Stimulated activated effector memory CD8-positive, alpha-beta T cell treated with anti-CD3 and anti-CD28 coated beads, Interleukin-12 subunit alpha, Interleukin-12 subunit beta, amount 100 ng/mL, for 72 hours (primary cell): ENCODE measurements at regions not wholly inside any gene's neighbourhood (a gene's known extent, or its start where the extent isn't known, plus 50 kb on each side); places are given as distances from the start of the nearest gene placed in this dataset.

Source experiments
- ATAC-seq: fragments of 150-1000 bp; cut with Tn5 transposase; 2 replicates; pipeline ENCODE4 v1.10.0; 2021
- DNase-seq, 2 donors: peaks; one replicate each; pipeline ENCODE4 v3.0.0; 2021 to 2022; ENCODE audit warnings: low spot score in 2 of 2
- H3K27ac Mint-ChIP-seq: one replicate; pipeline ENCODE4 v1.8.0; 2022; ENCODE audit warnings: mild to moderate bottlenecking, mixed read lengths
- H3K36me3 Mint-ChIP-seq: one replicate; pipeline ENCODE4 v1.8.0; 2022; ENCODE audit warnings: mild to moderate bottlenecking, mixed read lengths
- H3K4me1 Mint-ChIP-seq: one replicate; pipeline ENCODE4 v1.8.0; 2022; ENCODE audit warnings: mixed read lengths
- H3K4me3 Mint-ChIP-seq: one replicate; pipeline ENCODE4 v1.8.0; 2022; ENCODE audit warnings: mild to moderate bottlenecking, mixed read lengths
- H3K9me3 Mint-ChIP-seq: one replicate; pipeline ENCODE4 v1.8.0; 2022; ENCODE audit warnings: mixed read lengths

- no peak for DNase-seq
- Mint-ChIP-seq H3K36me3 (no peaks in the 10 kb centered on the region), H3K9me3 (no peaks in the 10 kb centered on the region), H3K4me3 (no peak overlapping the region), H3K4me1 (no peaks in the 10 kb centered on the region), H3K27ac (no peak overlapping the region)
- no peak for ATAC-seq
Measured at GRCh38 chr2:198448789-198449188, 644.4 kb downstream of the PLCL1 start.

GRCh38 chr2:198444800-198445287 is 640.5 kb downstream of the PLCL1 start:
- ATAC-seq (no peak), DNase-seq (no peak)
- H3K27ac Mint-ChIP-seq = no peak overlapping the region
- H3K4me1 Mint-ChIP-seq = no peaks in the 10 kb centered on the region
- H3K4me3 Mint-ChIP-seq = no peak overlapping the region
- no peaks in the 10 kb centered on the region for H3K36me3 Mint-ChIP-seq
- H3K9me3 Mint-ChIP-seq = no peaks in the 10 kb centered on the region

- H3K27ac Mint-ChIP-seq = no peak overlapping the region
- DNase-seq (no peak), ATAC-seq (no peak)
- H3K36me3 Mint-ChIP-seq = no peaks in the 10 kb centered on the region
- no peaks in the 10 kb centered on the region for H3K4me1 Mint-ChIP-seq
- no peaks in the 10 kb centered on the region for H3K9me3 Mint-ChIP-seq
- no peak overlapping the region for H3K4me3 Mint-ChIP-seq
Measured at GRCh38 chr2:198441901-198442300, 637.5 kb downstream of the PLCL1 start.

GRCh38 chr2:198441246-198441645 is 636.9 kb downstream of the PLCL1 start:
- no peak for ATAC-seq
- DNase-seq = no peak
- Mint-ChIP-seq H3K9me3 (no peaks in the 10 kb centered on the region), H3K27ac (no peak overlapping the region), H3K36me3 (no peaks in the 10 kb centered on the region), H3K4me1 (no peaks in the 10 kb centered on the region), H3K4me3 (no peak overlapping the region)

GRCh38 chr2:198440833-198441232 is 636.4 kb downstream of the PLCL1 start:
- no peaks in the 10 kb centered on the region for H3K36me3 Mint-ChIP-seq
- H3K4me3 Mint-ChIP-seq = no peak overlapping the region
- no peaks in the 10 kb centered on the region for H3K4me1 Mint-ChIP-seq
- no peaks in the 10 kb centered on the region for H3K9me3 Mint-ChIP-seq
- H3K27ac Mint-ChIP-seq = no peak overlapping the region
- DNase-seq = no peak
- ATAC-seq = no peak

GRCh38 chr2:198438331-198438730 is 633.9 kb downstream of the PLCL1 start:
- Mint-ChIP-seq H3K9me3 (no peaks in the 10 kb centered on the region), H3K4me1 (no peaks in the 10 kb centered on the region), H3K36me3 (no peaks in the 10 kb centered on the region), H3K4me3 (no peak overlapping the region), H3K27ac (no peak overlapping the region)
- no peak for DNase-seq
- no peak for ATAC-seq

- no peak overlapping the region for H3K4me3 Mint-ChIP-seq
- no peak overlapping the region for H3K27ac Mint-ChIP-seq
Measured at GRCh38 chr2:198424112-198424511, 619.7 kb downstream of the PLCL1 start.

GRCh38 chr2:198417836-198418235 is 613.4 kb downstream of the PLCL1 start:
- Mint-ChIP-seq H3K9me3 (no peaks in the 10 kb centered on the region), H3K4me1 (no peaks in the 10 kb centered on the region), H3K4me3 (no peak overlapping the region), H3K27ac (no peak overlapping the region), H3K36me3 (no peaks in the 10 kb centered on the region)
- DNase-seq (no peak), ATAC-seq (no peak)

More at GRCh38 chr2:198424112-198424511, 619.7 kb downstream of the PLCL1 start:
- no peaks in the 10 kb centered on the region for H3K4me1 Mint-ChIP-seq
- H3K9me3 Mint-ChIP-seq = peaks cover 3% of the 10 kb centered on the region
- DNase-seq (no peak), ATAC-seq (no peak)
- no peaks in the 10 kb centered on the region for H3K36me3 Mint-ChIP-seq

GRCh38 chr2:198414976-198415375 is 610.6 kb downstream of the PLCL1 start:
- Mint-ChIP-seq H3K4me3 (no peak overlapping the region), H3K4me1 (no peaks in the 10 kb centered on the region), H3K27ac (no peak overlapping the region), H3K36me3 (no peaks in the 10 kb centered on the region), H3K9me3 (no peaks in the 10 kb centered on the region)
- no peak for DNase-seq
- no peak for ATAC-seq

- H3K36me3 Mint-ChIP-seq = no peaks in the 10 kb centered on the region
- H3K27ac Mint-ChIP-seq = no peak overlapping the region
- no peaks in the 10 kb centered on the region for H3K4me1 Mint-ChIP-seq
- no peaks in the 10 kb centered on the region for H3K9me3 Mint-ChIP-seq
- DNase-seq (no peak), ATAC-seq (no peak)
- no peak overlapping the region for H3K4me3 Mint-ChIP-seq
Measured at GRCh38 chr2:198411936-198412335, 607.5 kb downstream of the PLCL1 start.

GRCh38 chr2:198408171-198408570 is 603.8 kb downstream of the PLCL1 start:
- ATAC-seq (no peak), DNase-seq (no peak)
- no peaks in the 10 kb centered on the region for H3K36me3 Mint-ChIP-seq
- H3K9me3 Mint-ChIP-seq = no peaks in the 10 kb centered on the region
- no peaks in the 10 kb centered on the region for H3K4me1 Mint-ChIP-seq
- H3K4me3 Mint-ChIP-seq = no peak overlapping the region
- no peak overlapping the region for H3K27ac Mint-ChIP-seq

- ATAC-seq (no peak), DNase-seq (no peak)
- Mint-ChIP-seq H3K36me3 (no peaks in the 10 kb centered on the region), H3K9me3 (no peaks in the 10 kb centered on the region), H3K4me1 (no peaks in the 10 kb centered on the region), H3K4me3 (no peak overlapping the region), H3K27ac (no peak overlapping the region)
Measured at GRCh38 chr2:198405311-198405710, 600.9 kb downstream of the PLCL1 start.

- no peak overlapping the region for H3K4me3 Mint-ChIP-seq
- no peaks in the 10 kb centered on the region for H3K9me3 Mint-ChIP-seq
- no peaks in the 10 kb centered on the region for H3K4me1 Mint-ChIP-seq
- ATAC-seq (no peak), DNase-seq (no peak)
- no peaks in the 10 kb centered on the region for H3K36me3 Mint-ChIP-seq
- no peak overlapping the region for H3K27ac Mint-ChIP-seq
Measured at GRCh38 chr2:198401644-198402043, 597.3 kb downstream of the PLCL1 start.

GRCh38 chr2:198400999-198401398 is 596.6 kb downstream of the PLCL1 start:
- H3K9me3 Mint-ChIP-seq = no peaks in the 10 kb centered on the region

GRCh38 chr2:198394208-198394607 is 589.8 kb downstream of the PLCL1 start:
- no peak overlapping the region for H3K27ac Mint-ChIP-seq
- no peaks in the 10 kb centered on the region for H3K4me1 Mint-ChIP-seq
- ATAC-seq = no peak
- H3K36me3 Mint-ChIP-seq = no peaks in the 10 kb centered on the region
- no peak overlapping the region for H3K4me3 Mint-ChIP-seq
- no peaks in the 10 kb centered on the region for H3K9me3 Mint-ChIP-seq
- no peak for DNase-seq

More at GRCh38 chr2:198400999-198401398, 596.6 kb downstream of the PLCL1 start:
- ATAC-seq (no peak), DNase-seq (no peak)
- no peak overlapping the region for H3K4me3 Mint-ChIP-seq
- no peak overlapping the region for H3K27ac Mint-ChIP-seq
- no peaks in the 10 kb centered on the region for H3K4me1 Mint-ChIP-seq
- no peaks in the 10 kb centered on the region for H3K36me3 Mint-ChIP-seq

- no peaks in the 10 kb centered on the region for H3K4me1 Mint-ChIP-seq
Measured at GRCh38 chr2:198390670-198391069, 586.3 kb downstream of the PLCL1 start.

GRCh38 chr2:198387677-198388076 is 583.3 kb downstream of the PLCL1 start:
- Mint-ChIP-seq H3K4me3 (no peak overlapping the region), H3K4me1 (no peaks in the 10 kb centered on the region)
- no peak for ATAC-seq

More at GRCh38 chr2:198390670-198391069, 586.3 kb downstream of the PLCL1 start:
- DNase-seq (no peak), ATAC-seq (no peak)
- Mint-ChIP-seq H3K36me3 (no peaks in the 10 kb centered on the region), H3K9me3 (no peaks in the 10 kb centered on the region), H3K27ac (no peak overlapping the region), H3K4me3 (no peak overlapping the region)

More at GRCh38 chr2:198387677-198388076, 583.3 kb downstream of the PLCL1 start:
- no peak for DNase-seq
- H3K27ac Mint-ChIP-seq = no peak overlapping the region
- H3K9me3 Mint-ChIP-seq = no peaks in the 10 kb centered on the region
- no peaks in the 10 kb centered on the region for H3K36me3 Mint-ChIP-seq
